ENCODE measurements at regions not wholly inside any gene's neighbourhood (a gene's known extent, or its start where the extent isn't known, plus 50 kb on each side); places are given as distances from the start of the nearest gene placed in this dataset.

GRCh38 chr12:107521826-107522355, 163.7 kb upstream of the PWP1 start:
- DNase-seq (ENCODE audit: low spot score) = no peak

- no peak for DNase-seq (ENCODE audit: low spot score)
Observed at GRCh38 chr12:107522692-107523477, 162.7 kb upstream of the PWP1 start.

DNA sequence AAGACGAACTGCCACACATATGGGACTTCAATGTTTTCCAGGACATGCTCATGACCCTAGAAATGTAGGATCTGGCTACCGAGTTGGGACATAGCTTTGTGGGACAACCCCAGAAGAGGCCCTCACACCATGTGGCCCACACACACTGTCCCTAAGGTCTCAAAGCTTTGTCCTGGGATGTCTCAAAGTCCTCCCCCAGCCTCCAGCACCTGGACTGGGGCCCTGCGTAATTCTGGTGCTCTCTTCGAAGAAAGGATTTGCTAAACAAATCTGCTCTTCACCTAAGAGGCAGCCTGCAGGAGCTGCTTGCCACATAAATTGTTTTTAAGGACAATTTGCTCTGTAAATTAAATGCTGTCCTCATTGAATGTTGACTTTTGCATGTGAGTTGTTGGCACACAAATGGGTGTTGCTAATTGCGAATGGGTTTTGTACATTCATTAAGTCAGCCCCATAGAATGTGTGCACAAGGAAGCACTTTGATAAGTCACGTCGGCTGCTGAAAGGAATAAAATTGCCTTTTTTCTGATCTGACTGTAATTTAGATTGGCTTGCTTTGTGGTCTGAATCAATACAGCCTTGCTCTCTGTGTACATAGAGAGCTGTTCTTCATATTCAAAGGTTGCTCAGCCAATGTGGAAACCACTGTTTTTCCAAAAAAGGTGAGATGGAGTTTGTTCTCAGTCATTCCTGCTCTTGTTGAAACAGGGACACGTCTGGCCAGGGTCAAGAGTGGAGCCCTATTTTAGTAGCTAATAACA, 161.6 kb upstream of the PWP1 start:
- no peak for DNase-seq (ENCODE audit: low spot score)

DNA sequence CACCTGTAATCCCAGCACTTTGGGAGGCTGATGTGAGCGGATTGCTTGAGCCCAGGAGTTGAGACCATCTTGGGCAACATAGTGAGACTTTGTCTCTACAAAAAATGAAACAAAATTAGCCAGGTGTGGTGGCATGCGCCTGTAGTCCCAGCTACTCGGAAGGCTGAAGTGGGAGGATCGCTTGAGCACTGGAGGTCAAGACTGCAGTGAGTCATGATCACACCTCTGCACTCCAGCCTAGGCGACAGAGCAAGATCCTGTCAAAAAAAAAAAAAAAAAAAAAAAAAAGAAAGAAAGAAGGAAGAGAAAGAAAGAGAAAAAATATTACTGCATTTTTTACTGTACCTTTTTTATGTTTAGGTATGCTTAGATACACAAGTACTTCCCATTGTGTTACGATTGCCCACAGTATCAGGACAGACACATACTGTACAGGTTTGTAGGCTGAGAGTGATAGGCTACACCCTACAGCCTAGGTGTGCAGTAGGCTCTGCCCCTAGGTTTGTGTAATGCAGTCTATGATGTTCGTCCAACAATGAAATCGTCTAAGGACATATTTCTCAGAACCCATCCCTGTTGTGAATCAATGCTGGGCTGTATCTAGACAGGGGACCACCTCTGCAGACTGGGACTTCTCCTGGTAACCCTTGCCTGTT, 160.4 kb upstream of the PWP1 start:
- no peak for DNase-seq (ENCODE audit: low spot score)

GRCh38 chr12:107525719-107526554, 159.7 kb upstream of the PWP1 start:
- no peak for DNase-seq (ENCODE audit: low spot score)

GRCh38 chr12:107526555-107527180, 158.9 kb upstream of the PWP1 start:
- DNase-seq (ENCODE audit: low spot score) = no peak

GRCh38 chr12:107528731-107529365, 156.8 kb upstream of the PWP1 start:
- no peak for DNase-seq (ENCODE audit: low spot score)

DNA sequence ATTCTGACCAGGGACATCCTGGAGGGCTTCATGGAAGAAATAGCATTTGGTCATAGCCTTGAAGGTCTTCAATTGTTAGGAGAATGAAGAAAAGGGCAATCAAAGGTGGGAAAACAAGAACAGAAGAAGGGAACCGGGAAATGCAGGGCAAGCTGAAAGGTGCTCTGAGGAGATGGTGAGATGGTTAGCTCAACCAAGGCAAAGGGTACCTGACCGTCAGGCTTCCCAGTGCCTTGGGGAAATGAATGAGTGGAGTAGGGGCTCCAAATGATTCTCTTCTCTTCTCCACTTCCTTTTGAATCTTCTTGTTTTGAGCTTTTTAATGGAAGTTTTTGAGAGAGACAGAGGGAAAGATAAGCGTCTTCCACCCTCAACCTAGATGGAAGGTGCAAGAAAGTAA, 155.6 kb upstream of the PWP1 start:
- DNase-seq (ENCODE audit: low spot score) = no peak

- DNase-seq (ENCODE audit: low spot score) = no peak
Observed at GRCh38 chr12:107530701-107531100, 154.9 kb upstream of the PWP1 start.

DNA sequence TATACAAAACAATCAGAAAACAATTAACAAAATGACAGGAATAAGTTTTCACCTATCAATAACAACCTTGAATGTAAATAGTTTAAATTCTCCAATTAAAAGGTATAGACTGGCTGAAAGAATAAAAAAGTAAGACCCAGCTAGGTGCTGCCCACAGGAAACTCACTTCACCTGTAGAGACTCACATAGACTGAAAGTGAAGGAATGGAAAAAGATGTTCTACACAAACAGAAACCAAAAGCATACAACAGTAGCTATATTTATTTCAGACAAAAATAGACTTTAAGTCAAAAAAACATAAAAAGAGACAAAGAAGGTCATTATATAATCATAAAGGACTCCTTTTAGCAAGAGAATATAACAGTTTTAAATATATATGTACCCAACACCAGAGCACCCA, 152.4 kb upstream of the PWP1 start:
- DNase-seq (ENCODE audit: low spot score) = no peak

DNA sequence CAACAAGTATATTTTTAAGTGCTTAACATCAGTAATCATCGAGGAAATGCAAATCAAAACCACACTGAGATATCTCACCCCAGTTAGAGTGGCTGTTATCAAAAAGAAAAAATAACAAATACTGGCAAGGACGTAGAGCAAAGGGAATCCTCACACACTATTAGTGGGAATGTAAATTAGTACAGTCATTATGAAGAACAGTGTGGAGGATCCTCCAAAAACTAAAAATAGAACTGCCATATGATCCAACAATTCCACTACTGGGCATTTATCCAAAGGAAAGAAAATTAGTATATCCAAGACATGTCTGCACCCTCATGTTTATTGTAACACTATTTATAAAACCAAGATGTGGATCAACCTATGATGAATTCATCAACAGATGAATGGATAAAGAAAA, 149.0 kb upstream of the PWP1 start:
- DNase-seq (ENCODE audit: low spot score) = no peak

DNA sequence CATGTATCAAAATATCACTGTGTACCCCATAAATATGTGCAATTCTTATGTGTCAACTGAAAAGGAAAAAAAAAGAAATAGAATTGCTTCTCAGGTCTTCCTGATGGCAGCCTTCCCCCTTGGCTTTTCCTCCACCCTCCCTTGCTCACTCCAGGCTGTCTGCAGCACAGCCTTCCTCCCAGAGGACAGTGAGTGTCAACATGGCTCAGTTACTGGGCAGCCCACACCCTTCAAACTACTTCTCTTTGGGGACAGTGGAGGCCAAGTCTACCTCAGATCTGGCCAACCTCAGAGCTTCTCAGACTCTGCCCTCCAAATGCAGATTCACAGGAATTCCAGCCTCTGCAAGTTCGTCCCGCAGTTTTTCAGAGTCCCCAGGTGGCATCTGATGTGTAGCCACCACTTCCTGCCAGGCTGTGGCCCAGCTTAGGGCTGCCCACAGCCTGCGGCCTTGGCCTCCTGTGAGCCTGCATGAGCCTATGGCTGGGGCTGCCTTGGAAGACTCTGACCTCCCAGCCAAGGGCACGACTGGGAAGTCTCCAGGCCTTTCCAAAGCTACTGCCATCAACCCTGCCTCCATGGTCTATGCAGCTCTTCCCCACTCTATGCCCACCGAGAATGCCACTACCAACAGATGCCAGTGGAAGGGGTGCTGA, 148.0 kb upstream of the PWP1 start:
- DNase-seq (ENCODE audit: low spot score) = no peak

DNA sequence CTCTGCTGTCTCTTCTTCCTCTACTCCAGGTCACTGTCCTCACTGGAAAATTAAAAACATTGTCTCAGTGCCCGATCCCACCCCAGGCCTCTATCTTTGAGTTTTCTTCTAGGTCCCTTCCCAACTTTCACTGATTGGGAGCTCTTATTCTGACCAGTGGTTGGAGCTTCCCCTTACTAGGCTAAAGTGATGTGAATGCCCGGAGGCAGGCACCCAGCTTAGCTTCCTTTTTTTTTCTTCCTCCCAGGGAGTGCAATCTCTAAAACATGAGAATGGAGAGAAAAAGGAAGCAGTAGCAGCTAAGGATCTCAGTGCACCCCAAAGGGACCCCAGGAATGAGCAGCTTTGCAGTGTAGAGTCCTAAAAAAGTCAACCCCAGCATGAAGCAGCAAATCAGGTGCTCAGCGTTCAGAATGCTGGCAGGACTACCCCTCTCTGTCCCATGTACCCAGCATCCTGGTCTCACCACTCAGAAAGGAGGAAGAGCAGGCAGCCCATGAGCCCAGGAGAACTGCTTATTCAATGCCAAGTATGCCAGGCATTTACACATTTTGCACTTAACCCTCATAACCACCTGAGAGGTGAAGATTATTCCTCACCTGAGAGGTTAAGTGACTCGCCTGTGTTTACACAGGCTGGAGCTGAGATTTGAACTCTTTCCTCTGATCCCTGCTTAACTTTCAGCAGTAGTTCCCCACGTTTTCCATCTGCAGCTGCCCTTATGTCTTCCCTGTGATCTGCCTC, 146.2 kb upstream of the PWP1 start:
- no peak for DNase-seq (ENCODE audit: low spot score)

DNA sequence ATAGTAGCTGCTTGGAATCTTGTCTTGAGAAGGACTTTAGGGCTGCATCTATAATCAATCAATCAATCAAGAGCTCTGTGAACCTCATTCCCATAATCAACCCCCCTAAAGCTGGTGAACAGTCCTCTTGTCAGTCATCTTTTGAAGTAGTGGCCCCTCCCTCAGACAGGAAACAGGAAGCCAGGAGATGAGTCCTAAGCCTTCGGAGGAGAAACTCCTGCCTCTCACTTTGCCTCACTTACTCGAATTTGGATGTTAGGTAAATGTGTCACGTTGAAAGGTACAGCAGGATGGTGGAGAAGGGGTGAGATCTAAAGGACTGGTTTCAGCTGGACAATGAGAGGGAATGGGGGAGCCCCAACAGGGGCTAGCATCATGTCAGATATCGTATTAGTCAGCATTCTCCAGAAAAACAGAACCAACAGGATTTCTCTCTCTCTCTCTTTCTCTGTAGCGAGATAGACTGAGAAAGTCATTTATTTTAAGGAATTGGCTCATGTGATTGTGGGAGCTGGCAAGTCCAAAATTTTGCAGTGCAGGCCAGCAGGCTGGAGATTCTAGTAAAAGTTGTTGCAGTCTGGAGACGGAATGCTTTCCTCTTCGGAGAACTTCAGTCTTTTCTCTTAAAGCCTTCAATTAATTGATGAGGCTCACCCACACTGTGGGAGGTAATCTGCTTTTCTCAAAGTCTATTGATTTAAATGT, 144.4 kb upstream of the PWP1 start:
- DNase-seq (ENCODE audit: low spot score) = no peak

GRCh38 chr12:107543416-107543815, 142.2 kb upstream of the PWP1 start:
- DNase-seq (ENCODE audit: low spot score) = no peak

- DNase-seq (ENCODE audit: low spot score) = no peak
Observed at GRCh38 chr12:107543841-107544240, 141.8 kb upstream of the PWP1 start.

GRCh38 chr12:107544937-107545336, 140.7 kb upstream of the PWP1 start:
- no peak for DNase-seq (ENCODE audit: low spot score)

- DNase-seq (ENCODE audit: low spot score) = no peak
Observed at GRCh38 chr12:107545737-107546353, 139.8 kb upstream of the PWP1 start.

All from SK-N-DZ (cell line).